ENCODE measurements at regions not wholly inside any gene's neighbourhood (a gene's known extent, or its start where the extent isn't known, plus 50 kb on each side); places are given as distances from the start of the nearest gene placed in this dataset.

DNA sequence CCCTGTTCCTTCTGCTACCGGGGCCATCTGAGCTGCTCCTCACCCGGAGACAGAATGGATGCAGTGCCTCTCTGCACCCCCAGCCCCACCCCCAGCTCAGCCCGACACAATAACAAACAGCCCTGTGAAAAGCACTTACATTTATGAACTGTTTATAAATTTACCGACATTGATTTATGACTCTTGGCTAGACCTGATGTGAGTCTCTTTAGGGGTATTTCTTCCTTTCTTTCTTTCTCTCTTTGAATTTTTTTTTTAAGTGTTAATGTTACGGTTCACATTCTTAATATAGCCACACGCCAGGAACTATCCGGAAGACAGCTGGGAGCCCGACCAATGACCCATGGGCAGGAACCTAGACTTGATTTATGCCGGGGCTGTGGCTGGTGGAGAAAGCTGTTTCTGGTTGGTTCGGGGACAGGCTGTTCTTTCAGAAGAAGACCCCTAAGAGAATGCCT lies 266.3 kb downstream of the CDC5L start:
- no peak overlapping the region for H3K4me2 ChIP-seq (ENCODE audit: low read length)
- no TSS peak for BruUV-seq (replicated peaks)
- no peak for DNase-seq (ENCODE audit: low spot score)
- no peaks in the 10 kb centered on the region for H3K9me2 ChIP-seq (ENCODE audit: insufficient read depth, low read length)
- ChIA-PET CTCF (ENCODE audit: unreplicated experiment) (no interaction called here), POLR2A (no interaction called here)
- H3K4me1 ChIP-seq (ENCODE audit: insufficient read depth, low read length, poor library complexity, severe bottlenecking), result no peaks in the 10 kb centered on the region
- TF ChIP-seq, protein P1, sequence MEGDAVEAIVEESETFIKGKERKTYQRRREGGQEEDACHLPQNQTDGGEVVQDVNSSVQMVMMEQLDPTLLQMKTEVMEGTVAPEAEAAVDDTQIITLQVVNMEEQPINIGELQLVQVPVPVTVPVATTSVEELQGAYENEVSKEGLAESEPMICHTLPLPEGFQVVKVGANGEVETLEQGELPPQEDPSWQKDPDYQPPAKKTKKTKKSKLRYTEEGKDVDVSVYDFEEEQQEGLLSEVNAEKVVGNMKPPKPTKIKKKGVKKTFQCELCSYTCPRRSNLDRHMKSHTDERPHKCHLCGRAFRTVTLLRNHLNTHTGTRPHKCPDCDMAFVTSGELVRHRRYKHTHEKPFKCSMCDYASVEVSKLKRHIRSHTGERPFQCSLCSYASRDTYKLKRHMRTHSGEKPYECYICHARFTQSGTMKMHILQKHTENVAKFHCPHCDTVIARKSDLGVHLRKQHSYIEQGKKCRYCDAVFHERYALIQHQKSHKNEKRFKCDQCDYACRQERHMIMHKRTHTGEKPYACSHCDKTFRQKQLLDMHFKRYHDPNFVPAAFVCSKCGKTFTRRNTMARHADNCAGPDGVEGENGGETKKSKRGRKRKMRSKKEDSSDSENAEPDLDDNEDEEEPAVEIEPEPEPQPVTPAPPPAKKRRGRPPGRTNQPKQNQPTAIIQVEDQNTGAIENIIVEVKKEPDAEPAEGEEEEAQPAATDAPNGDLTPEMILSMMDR (conservative IDR thresholded peaks at IDR 0.05; ENCODE audit: low read length), result no peak
- TF ChIP-seq EZH2phosphoT487 (IDR thresholded peaks at IDR 0.05; ENCODE audit: borderline replicate concordance, low read depth, low read length), result no peak
- H3K9me3 ChIP-seq (ENCODE audit: low read length), result no peaks in the 10 kb centered on the region
- no peaks in the 10 kb centered on the region for H3K36me3 ChIP-seq (ENCODE audit: insufficient read depth, low read length)
- H3K79me2 ChIP-seq (ENCODE audit: insufficient read depth, low read depth, low read length), result no peaks in the 10 kb centered on the region
- no peaks in the 10 kb centered on the region for H4K20me1 ChIP-seq (ENCODE audit: insufficient read depth, low read length)
- intact Hi-C loops (cut with micrococcal nuclease; ENCODE audit: unreplicated experiment), result loop anchor here (10.0 kb wide), 2 partner anchors 179 to 1061 kb away; no protein-coding TSS in a partner anchor
- no peak overlapping the region for H2AFZ ChIP-seq (ENCODE audit: low read length)
- no peak overlapping the region for H3K4me3 ChIP-seq (ENCODE audit: low read depth, low read length, poor library complexity, severe bottlenecking)
- no peak overlapping the region for H3K27ac ChIP-seq (ENCODE audit: low read depth, low read length, poor library complexity, severe bottlenecking)

DNA sequence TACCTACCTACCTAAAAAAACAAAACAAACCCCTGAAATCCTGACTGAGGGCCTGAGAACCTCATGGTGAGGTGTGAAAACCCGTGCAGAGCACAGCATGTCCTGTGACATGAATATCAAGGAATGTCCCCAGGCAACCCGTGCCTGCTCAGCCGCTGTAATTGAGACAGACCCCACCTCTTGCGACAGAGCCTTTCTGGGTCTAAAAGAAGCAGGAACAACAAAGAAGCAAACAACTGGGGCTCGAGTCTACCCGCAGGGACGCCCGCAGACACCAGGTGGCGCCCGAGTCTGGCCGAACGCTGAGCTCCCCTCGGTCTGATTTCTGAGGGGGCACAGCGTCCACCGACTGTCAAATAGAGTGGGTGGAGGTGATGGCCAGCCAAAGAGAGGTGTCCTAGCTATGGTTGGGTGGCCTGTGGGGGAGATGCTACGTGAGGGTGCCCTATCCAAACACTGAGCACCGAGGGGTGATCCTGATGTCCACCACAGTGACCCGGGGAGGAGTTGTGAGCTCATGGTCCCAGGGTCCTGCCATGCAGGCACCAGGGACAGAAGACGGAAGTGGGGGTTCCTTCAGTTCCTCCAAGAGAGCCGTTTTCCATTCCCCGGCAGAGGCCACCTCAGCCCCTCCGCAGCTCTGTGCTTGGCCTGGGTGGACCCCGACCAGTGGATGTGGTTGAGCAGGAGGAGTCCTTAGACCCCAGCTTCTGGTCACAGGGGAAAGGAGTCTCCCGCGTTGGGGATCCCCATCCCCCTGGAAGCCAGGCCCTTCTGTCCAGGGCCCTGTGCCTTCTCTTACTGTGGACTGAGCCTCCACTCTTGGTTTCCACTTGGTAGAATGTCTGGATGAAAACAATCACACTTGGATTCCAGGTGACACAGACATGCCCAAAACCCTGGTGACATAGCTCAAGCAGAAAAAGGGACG lies 268.2 kb downstream of the CDC5L start:
- Histone ChIP-seq H3K36me3 (ENCODE audit: insufficient read depth, low read length) (no peaks in the 10 kb centered on the region), H4K20me1 (ENCODE audit: insufficient read depth, low read length) (no peaks in the 10 kb centered on the region), H2AFZ (ENCODE audit: low read length) (no peak overlapping the region), H3K27ac (ENCODE audit: low read depth, low read length, poor library complexity, severe bottlenecking) (no peak overlapping the region), H3K4me1 (ENCODE audit: insufficient read depth, low read length, poor library complexity, severe bottlenecking) (no peaks in the 10 kb centered on the region), H3K4me2 (ENCODE audit: low read length) (no peak overlapping the region), H3K9me2 (ENCODE audit: insufficient read depth, low read length) (no peaks in the 10 kb centered on the region), H3K9me3 (ENCODE audit: low read length) (no peaks in the 10 kb centered on the region), H3K4me3 (ENCODE audit: low read depth, low read length, poor library complexity, severe bottlenecking) (no peak overlapping the region), H3K79me2 (ENCODE audit: insufficient read depth, low read depth, low read length) (no peaks in the 10 kb centered on the region)
- DNase-seq (ENCODE audit: low spot score), result peak; percentile 36
- CTCF ChIA-PET (ENCODE audit: unreplicated experiment), result interaction anchor here (0.7 kb wide), 1 partner anchor 17 kb away, joined by 3 read pairs; no protein-coding TSS in a partner anchor
- no TSS peak for BruUV-seq (replicated peaks)
- intact Hi-C loops (cut with micrococcal nuclease; ENCODE audit: unreplicated experiment), result loop anchor here (1.0 to 10.0 kb wide), 3 partner anchors 181 to 1267 kb away; no protein-coding TSS in a partner anchor
- POLR2A ChIA-PET, result interaction anchor here (0.6 kb wide), 1 partner anchor 487 kb away, joined by 3 read pairs; no protein-coding TSS in a partner anchor
- no peak for TF ChIP-seq EZH2phosphoT487 (IDR thresholded peaks at IDR 0.05; ENCODE audit: borderline replicate concordance, low read depth, low read length)
- TF ChIP-seq, protein P1 (conservative IDR thresholded peaks at IDR 0.05; ENCODE audit: low read length), result peak; percentile 93

DNA sequence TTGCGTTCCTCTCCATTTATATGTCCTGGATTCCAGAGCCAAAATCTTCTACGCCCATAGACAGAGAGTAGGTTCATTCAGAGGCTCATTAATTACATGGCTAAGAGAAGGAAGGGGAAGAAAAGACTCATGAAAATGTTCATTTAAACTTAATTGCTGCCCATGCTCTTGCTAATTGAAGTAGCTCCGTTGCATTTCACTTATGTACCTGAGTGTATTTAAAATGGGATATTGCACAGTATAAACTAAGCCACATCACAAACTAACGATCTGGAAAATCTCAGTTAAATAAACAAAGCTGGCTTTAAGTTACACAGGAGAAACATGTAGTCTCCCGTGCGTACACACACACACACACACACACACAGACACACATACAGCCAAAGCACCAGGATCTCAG lies 269.2 kb downstream of the CDC5L start:
- ChIA-PET POLR2A (no interaction called here), CTCF (ENCODE audit: unreplicated experiment) (no interaction called here)
- H3K4me3 ChIP-seq (ENCODE audit: low read depth, low read length, poor library complexity, severe bottlenecking), result no peak overlapping the region
- H3K4me2 ChIP-seq (ENCODE audit: low read length), result no peak overlapping the region
- H3K4me1 ChIP-seq (ENCODE audit: insufficient read depth, low read length, poor library complexity, severe bottlenecking), result no peaks in the 10 kb centered on the region
- H4K20me1 ChIP-seq (ENCODE audit: insufficient read depth, low read length), result no peaks in the 10 kb centered on the region
- no peak for DNase-seq (ENCODE audit: low spot score)
- H2AFZ ChIP-seq (ENCODE audit: low read length), result no peak overlapping the region
- BruUV-seq (replicated peaks), result no TSS peak
- no peaks in the 10 kb centered on the region for H3K36me3 ChIP-seq (ENCODE audit: insufficient read depth, low read length)
- no peaks in the 10 kb centered on the region for H3K9me3 ChIP-seq (ENCODE audit: low read length)
- intact Hi-C loops (cut with micrococcal nuclease; ENCODE audit: unreplicated experiment), result loop anchor here (10.0 kb wide), 2 partner anchors 182 to 1058 kb away; no protein-coding TSS in a partner anchor
- no peak overlapping the region for H3K27ac ChIP-seq (ENCODE audit: low read depth, low read length, poor library complexity, severe bottlenecking)
- H3K79me2 ChIP-seq (ENCODE audit: insufficient read depth, low read depth, low read length), result no peaks in the 10 kb centered on the region
- no peaks in the 10 kb centered on the region for H3K9me2 ChIP-seq (ENCODE audit: insufficient read depth, low read length)
- no peak for TF ChIP-seq EZH2phosphoT487 (IDR thresholded peaks at IDR 0.05; ENCODE audit: borderline replicate concordance, low read depth, low read length)
- TF ChIP-seq, protein P1 (conservative IDR thresholded peaks at IDR 0.05; ENCODE audit: low read length), result no peak
